GM06990 (cell line): ENCODE measurements at regions not wholly inside any gene's neighbourhood (a gene's known extent, or its start where the extent isn't known, plus 50 kb on each side); places are given as distances from the start of the nearest gene placed in this dataset.

Experiments used
- DNase-seq: peaks from one replicate; pipeline ENCODE4 v3.0.0-alpha.2; 2011; ENCODE audit not compliant: insufficient read length; ENCODE audit errors: extremely low read depth
- H3K27me3 ChIP-seq: replicated peaks from 2 replicates; pipeline ENCODE4 v1.6.0; 2011; ENCODE audit warnings: low read length; ENCODE audit not compliant: control insufficient read depth, insufficient read depth
- H3K36me3 ChIP-seq: 2 replicates; pipeline ENCODE4 v1.5.1; 2011; ENCODE audit warnings: low read length; ENCODE audit not compliant: control insufficient read depth, insufficient read depth
- H3K4me3 ChIP-seq: replicated peaks from 2 replicates; pipeline ENCODE4 v1.5.1; 2011; ENCODE audit warnings: low read depth, mild to moderate bottlenecking, control low read depth, low read length
- TF ChIP-seq, protein P1 (sequence below): IDR thresholded peaks from 2 replicates; pipeline ENCODE4 v1.5.1; 2011; ENCODE audit warnings: low read length, control low read depth, mild to moderate bottlenecking, inconsistent platforms; ENCODE audit not compliant: insufficient read depth, poor library complexity, severe bottlenecking

DNA sequence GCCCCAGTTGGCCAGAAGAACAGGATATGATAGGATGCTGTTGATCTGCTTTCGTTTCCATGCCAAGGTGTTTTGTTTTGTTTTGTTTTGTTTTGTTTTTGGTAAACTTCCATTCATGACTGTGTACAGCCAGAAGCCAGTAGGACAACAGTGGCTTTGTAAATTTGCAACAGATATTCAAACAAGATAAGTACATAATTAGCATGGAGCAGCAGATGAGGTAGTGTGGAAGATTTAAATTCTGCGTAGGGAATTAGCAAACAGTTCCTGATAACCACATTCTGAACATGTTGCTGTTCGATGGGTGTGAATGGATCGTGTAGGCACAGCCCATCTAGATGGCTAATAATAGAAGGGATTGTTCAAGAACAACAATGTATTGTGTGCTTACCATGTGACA lies 1080.1 kb upstream of the RBFOX1 start:
- no peak for DNase-seq
- Histone ChIP-seq H3K36me3 (no peaks in the 10 kb centered on the region), H3K4me3 (no peak overlapping the region), H3K27me3 (no peaks in the 10 kb centered on the region)
- TF ChIP-seq, protein P1, sequence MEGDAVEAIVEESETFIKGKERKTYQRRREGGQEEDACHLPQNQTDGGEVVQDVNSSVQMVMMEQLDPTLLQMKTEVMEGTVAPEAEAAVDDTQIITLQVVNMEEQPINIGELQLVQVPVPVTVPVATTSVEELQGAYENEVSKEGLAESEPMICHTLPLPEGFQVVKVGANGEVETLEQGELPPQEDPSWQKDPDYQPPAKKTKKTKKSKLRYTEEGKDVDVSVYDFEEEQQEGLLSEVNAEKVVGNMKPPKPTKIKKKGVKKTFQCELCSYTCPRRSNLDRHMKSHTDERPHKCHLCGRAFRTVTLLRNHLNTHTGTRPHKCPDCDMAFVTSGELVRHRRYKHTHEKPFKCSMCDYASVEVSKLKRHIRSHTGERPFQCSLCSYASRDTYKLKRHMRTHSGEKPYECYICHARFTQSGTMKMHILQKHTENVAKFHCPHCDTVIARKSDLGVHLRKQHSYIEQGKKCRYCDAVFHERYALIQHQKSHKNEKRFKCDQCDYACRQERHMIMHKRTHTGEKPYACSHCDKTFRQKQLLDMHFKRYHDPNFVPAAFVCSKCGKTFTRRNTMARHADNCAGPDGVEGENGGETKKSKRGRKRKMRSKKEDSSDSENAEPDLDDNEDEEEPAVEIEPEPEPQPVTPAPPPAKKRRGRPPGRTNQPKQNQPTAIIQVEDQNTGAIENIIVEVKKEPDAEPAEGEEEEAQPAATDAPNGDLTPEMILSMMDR = no peak

DNA sequence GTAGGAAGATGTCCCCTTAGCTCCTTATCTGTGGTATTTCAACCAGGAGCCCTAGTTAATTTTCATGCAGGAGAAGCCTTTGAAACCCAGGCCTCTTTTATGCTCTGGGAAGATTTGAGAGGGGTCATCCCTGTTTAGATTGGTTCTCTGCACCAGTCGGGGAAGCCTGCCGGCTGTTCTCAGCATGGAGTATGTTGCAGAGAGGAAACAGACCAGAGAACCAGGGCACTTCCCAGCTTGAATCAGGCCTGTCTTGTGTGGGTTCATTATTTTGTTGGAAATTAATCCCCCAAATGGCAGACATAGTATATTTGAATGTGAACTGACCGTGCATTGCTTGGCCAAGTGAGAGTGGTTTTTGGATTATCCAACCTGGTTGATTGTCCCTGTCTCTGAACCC lies 1082.1 kb upstream of the RBFOX1 start:
- DNase-seq = no peak
- TF ChIP-seq, protein P1 = no peak
- no peak overlapping the region for H3K4me3 ChIP-seq
- H3K36me3 ChIP-seq = no peaks in the 10 kb centered on the region
- no peaks in the 10 kb centered on the region for H3K27me3 ChIP-seq

DNA sequence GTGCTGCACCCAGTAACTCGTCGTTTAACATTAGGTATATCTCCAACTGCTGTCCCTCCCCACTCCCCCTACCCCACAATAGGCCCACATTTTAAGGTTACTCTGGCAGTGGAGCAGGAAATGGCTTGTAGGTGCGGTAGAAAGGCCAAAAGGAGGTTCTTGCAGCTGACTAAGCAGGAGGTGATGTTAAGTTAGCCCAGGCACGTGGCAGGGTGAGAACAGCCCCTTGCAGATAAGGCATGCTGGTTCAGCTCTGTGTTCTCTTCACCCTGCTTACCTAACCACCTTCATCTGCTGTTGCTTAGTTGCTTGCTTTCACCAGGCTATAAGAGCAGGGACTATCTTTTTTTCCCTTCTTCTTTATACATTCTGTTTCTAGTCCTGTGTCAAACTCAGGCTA lies 1082.8 kb upstream of the RBFOX1 start:
- TF ChIP-seq, protein P1 = no peak
- no peak for DNase-seq
- H3K4me3 ChIP-seq = no peak overlapping the region
- no peaks in the 10 kb centered on the region for H3K36me3 ChIP-seq
- no peaks in the 10 kb centered on the region for H3K27me3 ChIP-seq

DNA sequence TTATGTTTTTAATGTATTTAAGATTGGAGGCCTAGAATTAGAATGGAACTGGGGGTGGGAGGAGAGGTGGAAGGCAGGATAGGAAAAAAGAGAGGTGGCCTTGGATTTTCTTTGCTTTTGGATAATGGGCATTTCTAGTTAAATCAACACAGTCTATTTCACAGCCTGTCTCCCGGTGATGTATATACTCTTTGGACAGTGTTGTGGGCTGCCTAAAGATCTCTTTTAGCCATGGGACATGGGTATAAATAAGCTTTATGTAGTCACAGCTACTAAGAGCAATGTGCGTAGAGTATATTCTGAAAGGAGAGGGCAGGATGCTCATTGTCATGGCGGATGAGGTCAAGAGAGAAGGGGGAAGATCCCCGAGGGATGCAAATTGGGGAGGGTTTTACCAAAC lies 1084.4 kb upstream of the RBFOX1 start:
- no peaks in the 10 kb centered on the region for H3K27me3 ChIP-seq
- no peaks in the 10 kb centered on the region for H3K36me3 ChIP-seq
- H3K4me3 ChIP-seq = no peak overlapping the region
- no peak for DNase-seq
- TF ChIP-seq, protein P1 = no peak

DNA sequence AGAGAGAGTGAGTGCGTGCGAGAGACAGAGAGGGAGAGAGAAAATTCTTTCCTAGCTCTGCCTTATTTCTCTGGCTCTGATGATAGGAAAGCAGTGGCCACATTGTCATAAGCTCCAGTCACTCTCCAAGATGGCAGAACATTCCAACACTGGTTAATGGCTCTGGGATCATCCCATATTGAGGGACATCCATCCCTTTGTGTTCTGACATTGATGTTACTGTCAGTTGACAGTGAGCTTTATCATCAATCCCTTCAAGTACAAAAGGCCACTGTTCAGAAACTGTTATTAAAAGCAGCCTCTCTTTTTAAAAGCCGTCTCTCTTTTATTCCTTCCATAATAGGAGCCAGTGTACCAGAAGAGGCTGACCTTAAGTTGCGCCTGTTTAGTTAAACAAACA lies 1084.9 kb upstream of the RBFOX1 start:
- no peak overlapping the region for H3K4me3 ChIP-seq
- H3K27me3 ChIP-seq = no peaks in the 10 kb centered on the region
- H3K36me3 ChIP-seq = no peaks in the 10 kb centered on the region
- no peak for DNase-seq
- TF ChIP-seq, protein P1 = no peak

DNA sequence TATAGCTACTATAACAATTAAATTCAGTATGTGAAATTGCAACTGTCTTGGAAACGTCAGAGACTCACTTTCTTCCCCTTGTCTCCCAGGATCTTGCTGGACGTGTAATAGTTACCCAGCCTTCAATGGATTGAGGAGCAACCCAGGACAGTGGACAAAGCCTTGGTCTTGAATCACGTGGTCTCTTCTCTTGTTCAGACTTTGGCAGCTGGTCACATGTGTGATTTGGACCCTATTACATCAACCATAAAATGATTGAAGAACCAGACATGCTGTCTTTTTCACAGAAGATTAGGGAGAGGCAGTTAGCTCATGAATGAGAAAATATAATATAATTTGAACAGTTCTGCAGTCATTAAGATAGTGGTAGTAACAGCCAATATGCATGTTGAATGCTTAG lies 1085.5 kb upstream of the RBFOX1 start:
- no peak for DNase-seq
- Histone ChIP-seq H3K36me3 (no peaks in the 10 kb centered on the region), H3K4me3 (no peak overlapping the region), H3K27me3 (no peaks in the 10 kb centered on the region)
- TF ChIP-seq, protein P1 = no peak
